OCI-LY3 (cell line): ENCODE measurements at regions not wholly inside any gene's neighbourhood (a gene's known extent, or its start where the extent isn't known, plus 50 kb on each side); places are given as distances from the start of the nearest gene placed in this dataset.

ENCODE experiments used
- H2AFZ ChIP-seq: fragments of 200-600, 300-600 bp; shearing (Covaris generic); 2 replicates; pipeline ENCODE4 v1.6.0; 2014; ENCODE audit warnings: antibody characterized with exemption, low read depth, low read length
- H3K27ac ChIP-seq: fragments of 200-600, 300-600 bp; sonication (generic); 2 replicates; pipeline ENCODE4 v1.5.1; 2014; ENCODE audit warnings: mild to moderate bottlenecking, low read length, moderate library complexity, mixed read lengths
- H3K27me3 ChIP-seq: fragments of 200-600, 300-600 bp; sonication (generic); 2 replicates; pipeline ENCODE4 v1.6.1; 2014; ENCODE audit warnings: low read depth, low read length, mixed read lengths
- H3K36me3 ChIP-seq: fragments of 200-600, 300-600 bp; sonication (generic); replicated peaks from 2 replicates; pipeline ENCODE3; 2014; ENCODE audit warnings: low read depth, low read length, mixed read lengths
- H3K4me1 ChIP-seq: fragments of 300-600, 200-600 bp; sonication (generic); 2 replicates; pipeline ENCODE4 v1.6.1; 2014; ENCODE audit warnings: low read length, mixed read lengths
- H3K4me2 ChIP-seq: fragments of 200-600, 300-600 bp; sonication (generic); 2 replicates; pipeline ENCODE4 v1.6.1; 2014; ENCODE audit warnings: low read length, mixed read lengths
- H3K4me3 ChIP-seq: fragments of 300-600, 200-600 bp; sonication (generic); 2 replicates; pipeline ENCODE4 v1.5.1; 2014; ENCODE audit warnings: antibody characterized with exemption, mild to moderate bottlenecking, low read length, moderate library complexity
- H3K79me2 ChIP-seq: fragments of 300-600, 200-600 bp; shearing (Covaris generic); 2 replicates; pipeline ENCODE4 v1.6.1; 2014; ENCODE audit warnings: mild to moderate bottlenecking, low read length, mixed read lengths
- H3K9ac ChIP-seq: fragments of 300-600, 200-600 bp; shearing (Covaris generic); 2 replicates; pipeline ENCODE4 v1.6.0; 2014; ENCODE audit warnings: mild to moderate bottlenecking, low read length, moderate library complexity
- H3K9me3 ChIP-seq: fragments of 200-600, 300-600 bp; shearing (Covaris generic); 2 replicates; pipeline ENCODE4 v1.6.1; 2014; ENCODE audit warnings: low read length, mixed read lengths; ENCODE audit not compliant: insufficient read depth
- H4K20me1 ChIP-seq: fragments of 200-600, 300-600 bp; sonication (generic); 2 replicates; pipeline ENCODE4 v1.6.1; 2016; ENCODE audit warnings: low read length, mixed read lengths; ENCODE audit not compliant: insufficient read depth
- CTCF ChIP-seq: fragments of 200-600, 300-600 bp; sonication (generic); IDR thresholded peaks from 2 replicates; pipeline ENCODE4 v1.5.1; 2014; ENCODE audit warnings: antibody characterized with exemption, low read length, low read depth
- EZH2phosphoT487 ChIP-seq: fragments of 200-600 bp; shearing (Covaris generic); IDR thresholded peaks from 2 replicates; pipeline ENCODE4 v1.6.1; 2018; ENCODE audit warnings: antibody characterized with exemption, mixed run types, low read depth

DNA sequence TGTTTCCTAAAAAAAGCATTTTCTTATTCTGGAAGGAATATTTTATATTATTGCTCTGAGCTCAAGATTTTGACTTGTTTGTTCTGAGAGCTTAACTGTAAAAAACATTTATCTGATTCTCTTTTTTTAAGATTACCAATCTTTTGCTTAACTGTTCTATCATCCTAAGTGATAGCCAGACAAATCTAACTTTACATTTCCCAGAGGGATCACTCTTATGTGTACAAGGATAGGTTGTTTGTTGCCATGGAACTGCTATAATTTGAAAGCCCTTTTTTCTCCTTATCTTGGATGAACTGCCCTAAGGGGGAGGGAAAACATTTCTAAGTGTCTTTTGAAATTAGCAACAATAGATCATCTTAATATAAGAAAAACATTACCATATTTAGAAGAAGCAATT is 494.7 kb downstream of the TRAM1L1 start:
- Histone ChIP-seq H4K20me1 (no peaks in the 10 kb centered on the region), H2AFZ (no peak overlapping the region), H3K9me3 (no peaks in the 10 kb centered on the region), H3K36me3 (no peaks in the 10 kb centered on the region), H3K4me1 (no peaks in the 10 kb centered on the region), H3K27ac (no peak overlapping the region), H3K4me2 (no peak overlapping the region), H3K27me3 (no peaks in the 10 kb centered on the region), H3K79me2 (no peaks in the 10 kb centered on the region), H3K9ac (no peak overlapping the region), H3K4me3 (no peak overlapping the region)
- TF ChIP-seq EZH2phosphoT487 (no peak), CTCF (no peak)

DNA sequence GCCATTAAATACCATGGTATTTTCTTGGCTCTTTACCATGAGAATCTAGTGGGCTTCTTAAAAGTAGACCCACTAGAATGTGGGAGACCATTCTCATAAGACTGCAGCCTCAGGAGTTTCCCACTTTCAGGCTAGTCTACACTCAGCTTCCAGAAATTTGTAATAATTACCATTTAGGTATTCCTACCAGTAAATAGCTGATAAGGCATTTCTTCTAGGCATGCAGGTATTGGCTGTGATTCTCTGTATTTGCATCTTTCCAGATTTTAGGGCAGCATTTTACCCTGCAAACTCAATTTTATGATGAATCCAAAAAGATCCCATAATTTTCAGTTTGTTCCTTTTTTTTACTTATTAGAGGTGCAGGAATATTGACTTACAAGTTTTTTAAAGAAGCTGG is 496.6 kb downstream of the TRAM1L1 start:
- Histone ChIP-seq H3K27me3 (no peaks in the 10 kb centered on the region), H3K27ac (no peak overlapping the region), H3K4me3 (no peak overlapping the region), H3K4me1 (no peaks in the 10 kb centered on the region), H3K4me2 (no peak overlapping the region), H4K20me1 (no peaks in the 10 kb centered on the region), H3K9me3 (no peaks in the 10 kb centered on the region), H3K79me2 (no peaks in the 10 kb centered on the region), H3K36me3 (no peaks in the 10 kb centered on the region), H3K9ac (no peak overlapping the region), H2AFZ (no peak overlapping the region)
- TF ChIP-seq CTCF, result no peak
- TF ChIP-seq EZH2phosphoT487, result no peak

- no peaks in the 10 kb centered on the region for H3K9me3 ChIP-seq
- no peaks in the 10 kb centered on the region for H4K20me1 ChIP-seq
- H3K4me2 ChIP-seq, result no peak overlapping the region
- TF ChIP-seq CTCF (no peak), EZH2phosphoT487 (no peak)
- H3K79me2 ChIP-seq, result no peaks in the 10 kb centered on the region
- H3K4me1 ChIP-seq, result no peaks in the 10 kb centered on the region
- H3K27ac ChIP-seq, result no peak overlapping the region
- no peak overlapping the region for H3K9ac ChIP-seq
- no peak overlapping the region for H3K4me3 ChIP-seq
- H3K27me3 ChIP-seq, result no peaks in the 10 kb centered on the region
- no peaks in the 10 kb centered on the region for H3K36me3 ChIP-seq
- no peak overlapping the region for H2AFZ ChIP-seq
Measured at GRCh38 chr4:116585246-116585645, 500.1 kb downstream of the TRAM1L1 start.

DNA sequence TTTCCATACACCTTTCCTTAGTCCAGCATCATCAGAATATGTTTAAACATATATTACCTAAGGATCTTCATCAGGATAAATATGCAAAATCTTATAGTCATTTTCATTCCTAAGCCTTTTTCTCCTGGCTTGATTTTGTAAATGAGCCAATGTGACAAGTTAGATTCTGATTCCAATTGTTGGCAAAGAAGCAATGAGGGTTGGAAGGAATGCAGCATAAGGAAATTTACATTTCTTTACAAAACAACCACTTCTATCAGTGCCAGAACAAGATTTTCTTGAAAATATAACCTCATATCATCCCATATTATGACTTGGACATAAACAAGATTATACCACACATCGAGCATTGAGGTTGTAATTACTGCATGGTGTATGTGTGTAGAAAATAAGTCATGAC is 508.1 kb downstream of the TRAM1L1 start:
- Histone ChIP-seq H3K27me3 (no peaks in the 10 kb centered on the region), H3K79me2 (no peaks in the 10 kb centered on the region), H3K4me3 (no peak overlapping the region), H2AFZ (no peak overlapping the region), H3K4me2 (no peak overlapping the region), H3K9me3 (no peaks in the 10 kb centered on the region), H3K4me1 (no peaks in the 10 kb centered on the region), H3K36me3 (no peaks in the 10 kb centered on the region), H3K27ac (no peak overlapping the region), H4K20me1 (no peaks in the 10 kb centered on the region), H3K9ac (no peak overlapping the region)
- no peak for TF ChIP-seq CTCF
- no peak for TF ChIP-seq EZH2phosphoT487
